Body of pancreas (tissue), 4 donors: ENCODE measurements at regions not wholly inside any gene's neighbourhood (a gene's known extent, or its start where the extent isn't known, plus 50 kb on each side); places are given as distances from the start of the nearest gene placed in this dataset.

Experiments used
- POLR2A ChIP-seq, 3 donors: fragments of 450-650 bp; IDR thresholded peaks; one replicate each; pipeline ENCODE4 v1.6.1; 2016; ENCODE audit warnings: antibody characterized with exemption in 3 of 3, mild to moderate bottlenecking in 2 of 3
- TF ChIP-seq, protein P1 (sequence below), 7 experiments: fragments of 450-650 bp in 4 of 7; fragments of 200-600 bp in 3 of 7; sonication (generic) in 3 of 7; IDR thresholded peaks; one replicate each; pipeline ENCODE4 v1.5.1; 2016 to 2019; ENCODE audit warnings: antibody characterized with exemption in 7 of 7

DNA sequence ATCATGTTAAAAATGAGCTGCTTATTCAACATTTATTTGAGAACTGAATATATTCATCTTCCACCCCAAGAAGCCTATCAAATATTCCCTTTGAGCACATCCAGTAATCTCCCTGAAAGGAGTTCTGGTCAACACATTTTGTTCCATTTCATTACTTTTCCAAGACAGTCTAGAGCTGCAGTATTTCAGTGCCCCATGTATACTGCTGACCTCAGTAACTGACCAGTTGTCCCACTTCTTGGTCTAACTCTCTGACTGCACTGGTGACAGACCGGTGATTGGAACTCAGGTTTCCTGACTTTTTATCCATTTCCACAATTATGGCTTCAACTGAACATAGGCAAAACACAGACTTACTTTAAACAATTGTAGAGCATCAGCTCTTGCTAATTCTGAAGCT lies 206.8 kb upstream of the NPSR1 start:
- TF ChIP-seq, protein P1, sequence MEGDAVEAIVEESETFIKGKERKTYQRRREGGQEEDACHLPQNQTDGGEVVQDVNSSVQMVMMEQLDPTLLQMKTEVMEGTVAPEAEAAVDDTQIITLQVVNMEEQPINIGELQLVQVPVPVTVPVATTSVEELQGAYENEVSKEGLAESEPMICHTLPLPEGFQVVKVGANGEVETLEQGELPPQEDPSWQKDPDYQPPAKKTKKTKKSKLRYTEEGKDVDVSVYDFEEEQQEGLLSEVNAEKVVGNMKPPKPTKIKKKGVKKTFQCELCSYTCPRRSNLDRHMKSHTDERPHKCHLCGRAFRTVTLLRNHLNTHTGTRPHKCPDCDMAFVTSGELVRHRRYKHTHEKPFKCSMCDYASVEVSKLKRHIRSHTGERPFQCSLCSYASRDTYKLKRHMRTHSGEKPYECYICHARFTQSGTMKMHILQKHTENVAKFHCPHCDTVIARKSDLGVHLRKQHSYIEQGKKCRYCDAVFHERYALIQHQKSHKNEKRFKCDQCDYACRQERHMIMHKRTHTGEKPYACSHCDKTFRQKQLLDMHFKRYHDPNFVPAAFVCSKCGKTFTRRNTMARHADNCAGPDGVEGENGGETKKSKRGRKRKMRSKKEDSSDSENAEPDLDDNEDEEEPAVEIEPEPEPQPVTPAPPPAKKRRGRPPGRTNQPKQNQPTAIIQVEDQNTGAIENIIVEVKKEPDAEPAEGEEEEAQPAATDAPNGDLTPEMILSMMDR (IDR thresholded peaks at IDR 0.05) = no peak
- no peak for TF ChIP-seq POLR2A (IDR thresholded peaks at IDR 0.05)
